Activated CD4-positive, CD25-positive, alpha-beta regulatory T cell treated with anti-CD3 and anti-CD28 coated beads, Interleukin-2, amount 50 U/mL, for 24 hours (primary cell): ENCODE measurements at regions not wholly inside any gene's neighbourhood (a gene's known extent, or its start where the extent isn't known, plus 50 kb on each side); places are given as distances from the start of the nearest gene placed in this dataset.

Experiments used
- ATAC-seq, 2 donors: fragments of 150-1000 bp; cut with Tn5 transposase; one replicate each; pipeline ENCODE4 v1.10.0; 2021; ENCODE audit warnings: mild to moderate bottlenecking in 1 of 2, moderate library complexity in 1 of 2

DNA sequence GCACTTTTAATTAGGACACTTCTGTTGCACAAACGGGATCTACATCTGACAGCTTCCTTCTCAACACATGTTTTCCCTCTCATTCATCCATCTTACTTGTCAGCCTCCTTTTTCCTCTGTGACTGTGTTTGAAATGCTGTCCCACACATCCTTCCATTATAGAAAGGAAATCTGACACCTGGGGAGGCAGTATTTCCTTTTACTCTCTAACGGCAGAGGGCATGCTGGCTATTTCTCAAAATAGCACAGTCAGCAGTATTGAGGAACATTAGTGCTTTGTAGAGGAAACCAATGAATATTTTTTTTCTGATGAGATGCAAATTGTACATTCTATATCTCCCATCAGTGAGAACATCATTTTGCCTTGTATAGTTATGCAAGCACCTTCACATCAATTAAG lies 668.7 kb downstream of the SLC4A3 start:
- no peak for ATAC-seq

DNA sequence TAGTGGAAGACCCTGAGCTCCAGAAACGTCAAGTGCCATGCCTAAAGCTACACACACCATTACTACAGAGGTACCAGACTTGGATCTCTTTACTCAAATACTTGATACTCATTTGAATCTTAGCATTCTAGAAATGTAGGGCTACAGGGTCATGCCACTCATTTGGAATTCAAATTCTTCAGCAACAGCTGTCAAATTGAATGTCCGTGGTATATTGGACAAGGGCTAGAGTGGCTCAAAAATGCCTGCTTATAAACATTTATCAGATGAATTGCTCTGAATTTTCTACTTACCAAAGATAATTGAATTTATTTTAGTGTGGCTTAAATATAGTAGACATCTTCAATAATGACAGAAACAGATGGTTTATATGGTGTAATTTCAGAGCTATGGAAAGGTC lies 669.7 kb downstream of the SLC4A3 start:
- no peak for ATAC-seq

DNA sequence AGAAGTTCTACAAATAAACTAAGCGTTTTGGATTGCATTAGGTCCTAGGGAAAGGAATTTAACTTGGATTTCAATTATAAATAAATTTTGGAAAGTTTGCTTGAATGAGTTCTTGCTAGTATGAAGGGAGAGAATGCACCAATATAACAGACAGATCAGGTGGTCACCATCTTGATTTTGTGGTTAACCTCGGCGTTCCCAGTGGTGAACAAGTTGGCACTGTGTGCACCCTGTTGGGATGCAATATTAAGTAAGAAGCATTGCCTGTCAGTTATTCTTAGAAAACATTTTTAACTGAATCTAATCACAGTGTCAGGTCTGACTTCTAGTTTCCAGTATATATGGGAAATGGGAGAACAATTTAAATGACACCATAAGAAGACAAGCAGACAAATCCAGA lies 673.4 kb downstream of the SLC4A3 start:
- ATAC-seq = no peak

DNA sequence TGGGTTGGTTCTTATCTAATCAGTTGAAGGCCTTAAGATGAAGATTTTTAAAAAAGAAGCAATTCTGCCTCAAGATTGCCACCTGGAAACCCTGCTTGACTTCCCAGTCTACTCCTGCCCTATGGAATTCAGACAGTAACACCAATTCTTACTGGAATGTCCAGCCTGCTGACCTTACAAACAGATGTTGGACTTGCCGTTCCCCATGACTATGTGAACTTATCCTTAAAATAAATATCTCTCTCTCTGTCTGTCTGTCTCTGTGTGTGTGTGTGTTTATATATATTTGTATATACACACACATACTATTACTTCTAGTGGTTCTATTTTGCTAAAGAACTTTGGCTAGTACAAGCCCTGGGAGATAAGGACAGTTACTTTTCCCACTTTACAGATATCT lies 675.3 kb downstream of the SLC4A3 start:
- ATAC-seq = no peak

DNA sequence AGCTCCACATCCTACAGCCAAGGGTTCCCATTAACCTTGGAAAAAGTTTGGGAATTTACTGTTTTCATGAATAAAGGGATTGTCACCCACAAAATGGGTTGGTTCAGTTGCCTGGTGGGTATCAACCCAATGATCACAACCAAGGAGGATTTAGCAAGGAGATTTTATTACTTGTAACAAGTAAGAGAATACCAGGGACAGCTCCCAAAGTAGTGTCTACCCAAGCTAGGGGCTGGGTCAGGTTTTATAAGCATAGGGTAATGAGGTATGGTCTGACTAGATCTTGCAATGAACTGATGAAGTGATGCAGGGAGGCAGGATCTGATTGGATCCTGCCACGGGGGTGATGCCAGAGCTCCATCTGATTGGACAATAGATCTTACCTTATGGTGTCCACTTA lies 681.8 kb downstream of the SLC4A3 start:
- ATAC-seq = no peak

DNA sequence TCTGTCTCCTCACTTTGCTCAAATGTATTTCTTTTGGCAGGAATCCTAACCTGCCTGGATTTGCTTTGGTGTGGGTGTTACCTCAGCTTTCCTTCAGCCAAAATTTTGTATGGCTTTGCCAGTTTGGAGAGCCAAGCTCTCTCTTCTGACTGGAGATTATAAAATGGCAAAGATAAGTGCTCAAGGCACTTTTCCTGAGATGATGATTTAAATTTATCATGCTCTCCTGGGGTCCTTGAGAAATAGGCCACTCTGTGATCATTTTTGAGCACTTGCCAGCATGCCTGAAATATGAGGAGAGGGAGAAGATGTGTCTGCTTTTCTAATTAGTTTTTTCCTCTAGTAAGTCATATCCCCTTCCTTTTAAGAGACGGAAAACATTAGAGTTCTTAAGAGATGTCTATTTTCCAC lies 683.0 kb downstream of the SLC4A3 start:
- ATAC-seq = no peak

DNA sequence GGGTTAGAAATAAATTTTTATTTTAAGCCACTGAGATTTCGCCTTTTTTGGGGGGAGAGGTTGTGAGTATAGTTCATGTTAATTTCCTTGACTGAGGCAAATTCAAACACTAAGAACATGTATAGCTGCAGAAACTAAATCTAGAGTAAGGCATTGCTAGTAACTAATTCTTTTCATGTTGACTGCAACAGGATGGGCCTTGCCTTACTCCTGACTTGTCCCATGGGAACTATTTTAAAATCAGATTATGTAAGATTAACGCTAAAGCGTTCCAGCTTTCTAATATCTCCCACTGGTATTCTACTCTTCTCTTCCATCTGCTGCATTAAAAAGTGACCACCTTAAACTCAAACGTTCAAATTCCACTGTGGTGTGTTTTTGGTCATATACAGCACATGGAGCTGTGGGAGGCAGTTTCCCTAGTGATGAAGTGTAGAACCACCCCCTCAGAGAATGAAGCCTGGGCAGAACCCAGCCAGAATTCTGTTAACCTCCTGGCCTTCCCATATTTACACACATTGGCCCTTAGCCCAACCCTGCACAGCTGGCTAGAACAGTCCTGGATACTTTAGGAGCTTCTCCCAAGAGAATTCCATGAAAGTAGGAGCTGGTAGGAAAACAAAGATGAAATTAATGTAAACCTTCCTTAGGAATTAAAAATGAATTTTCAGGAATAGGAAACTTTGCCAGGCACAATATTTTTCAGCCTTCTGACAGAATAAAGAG lies 687.8 kb downstream of the SLC4A3 start:
- ATAC-seq = no peak

DNA sequence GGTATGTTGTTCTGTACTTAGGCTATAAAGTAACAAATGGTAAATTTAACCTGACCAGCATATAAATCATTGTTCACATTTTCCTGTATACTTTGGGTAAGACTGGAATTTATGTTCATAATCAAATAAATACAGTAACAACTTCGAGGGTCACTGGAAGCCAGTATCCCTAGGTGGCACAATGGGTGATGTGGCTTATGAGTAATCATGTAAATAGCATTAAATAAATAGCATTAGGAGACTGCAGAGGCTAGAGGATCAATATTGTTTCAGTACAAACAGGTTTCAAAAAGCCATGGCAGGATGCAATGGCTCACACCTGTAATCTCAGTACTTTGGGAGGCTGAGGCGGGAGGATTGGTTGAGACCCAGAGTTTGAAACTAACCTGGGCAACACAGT lies 690.6 kb downstream of the SLC4A3 start:
- ATAC-seq = no peak

DNA sequence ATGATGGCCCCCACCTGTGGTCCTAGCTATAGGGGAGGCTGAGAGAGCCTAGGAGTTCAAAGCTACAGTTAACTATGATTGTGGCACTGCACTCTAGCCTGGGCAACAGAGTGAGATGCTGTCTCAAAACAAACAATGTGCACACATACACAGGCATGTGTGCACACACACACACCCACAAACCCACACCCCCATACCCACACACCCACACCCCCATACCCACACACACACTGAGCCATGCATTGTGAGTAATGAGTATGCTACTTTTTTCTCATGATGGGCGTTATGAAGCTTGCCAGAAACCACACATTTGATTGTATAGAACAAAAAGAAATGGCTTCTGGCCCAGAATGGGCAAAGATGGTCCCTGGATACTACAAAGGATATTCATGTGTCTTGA lies 691.1 kb downstream of the SLC4A3 start:
- ATAC-seq = no peak

DNA sequence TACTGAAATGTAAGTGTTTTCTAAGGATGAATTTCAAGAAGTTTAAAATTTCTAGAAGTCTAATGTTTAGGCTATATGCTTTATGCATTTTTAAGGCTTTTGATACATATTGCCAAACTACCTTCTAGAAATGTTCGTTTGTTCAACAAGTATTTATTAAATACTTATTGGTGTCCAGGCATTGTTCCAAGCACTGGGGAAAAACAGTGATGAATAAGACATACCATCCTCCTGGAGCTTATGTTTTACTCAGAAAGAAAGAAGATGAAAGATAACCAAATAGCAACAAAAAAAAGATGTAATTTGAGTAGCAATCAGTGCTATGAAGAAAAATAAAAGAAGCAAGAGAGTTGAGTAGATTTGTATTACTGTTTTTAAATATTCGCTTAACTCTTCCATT lies 692.9 kb downstream of the SLC4A3 start:
- ATAC-seq = no peak

DNA sequence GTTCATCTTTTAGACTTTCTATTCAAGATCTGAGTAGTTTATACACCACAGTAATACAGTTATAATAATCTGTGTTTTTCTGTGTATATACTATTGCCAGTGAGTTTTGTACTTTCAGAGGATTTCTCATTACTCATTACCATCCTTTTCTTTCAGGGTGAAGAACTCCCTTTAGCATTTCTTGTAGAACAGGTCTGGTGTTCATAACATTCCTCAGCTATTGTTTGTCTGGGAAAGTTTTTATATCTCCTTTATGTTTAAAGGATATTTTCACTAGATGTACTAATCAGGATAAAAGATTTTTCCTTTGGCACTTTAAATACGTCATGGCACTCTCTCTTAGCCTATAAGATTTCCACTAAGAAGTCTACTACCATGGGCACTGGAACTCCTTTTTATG lies 705.5 kb downstream of the SLC4A3 start:
- no peak for ATAC-seq

DNA sequence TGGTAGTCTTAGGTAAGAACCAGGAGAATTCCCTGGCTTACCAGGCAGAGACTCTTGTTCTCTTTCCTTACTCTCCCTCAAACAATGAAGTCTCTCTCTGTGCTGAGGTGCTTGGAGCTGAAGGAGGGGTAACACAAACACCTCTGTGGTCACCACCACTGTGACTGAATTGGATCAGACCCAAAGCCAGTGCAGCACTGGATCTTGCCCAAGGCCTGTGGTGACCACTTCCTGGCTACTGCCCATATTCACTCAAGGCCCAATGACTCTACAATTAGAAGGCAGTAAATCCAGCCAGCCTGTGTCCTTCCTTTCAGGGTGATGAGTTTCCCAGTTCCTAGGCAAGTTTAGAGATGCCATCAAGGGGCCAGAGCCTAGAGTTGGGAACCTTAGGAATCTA lies 706.8 kb downstream of the SLC4A3 start:
- ATAC-seq = no peak

DNA sequence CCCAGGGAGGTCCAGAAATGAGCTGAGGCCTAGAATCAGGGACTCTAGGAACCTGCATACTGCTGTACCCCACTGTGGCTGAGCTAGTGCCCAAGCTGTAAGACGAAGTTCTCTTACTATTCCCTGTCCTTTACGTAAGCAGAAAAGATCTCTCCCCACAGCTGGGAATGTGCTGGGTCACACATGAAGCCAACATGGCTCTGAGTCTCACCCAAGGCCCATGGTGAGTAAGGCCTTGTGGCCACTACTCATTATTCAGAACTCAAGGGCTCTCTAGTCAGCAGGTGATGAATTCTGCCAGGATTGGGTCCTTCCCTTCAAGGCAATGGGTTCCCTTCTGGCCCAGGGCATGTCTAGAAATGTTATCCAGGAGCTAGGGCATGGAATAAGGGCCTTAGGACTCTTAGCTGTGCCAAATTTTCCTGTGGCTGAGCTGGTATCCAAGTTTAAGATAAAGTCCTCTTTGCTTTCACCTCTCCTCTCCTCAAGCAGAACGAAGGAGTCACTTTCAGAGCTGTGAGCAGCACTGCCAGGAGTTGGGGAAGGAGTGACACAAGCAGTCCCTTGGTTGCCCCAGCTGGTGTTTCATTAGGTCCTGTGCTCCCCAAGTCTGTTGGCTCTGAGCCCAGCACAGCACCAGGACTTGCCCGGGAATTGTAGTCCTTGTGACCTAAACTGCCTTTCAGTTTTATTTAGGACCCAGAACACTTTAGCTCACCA lies 707.6 kb downstream of the SLC4A3 start:
- ATAC-seq = no peak

DNA sequence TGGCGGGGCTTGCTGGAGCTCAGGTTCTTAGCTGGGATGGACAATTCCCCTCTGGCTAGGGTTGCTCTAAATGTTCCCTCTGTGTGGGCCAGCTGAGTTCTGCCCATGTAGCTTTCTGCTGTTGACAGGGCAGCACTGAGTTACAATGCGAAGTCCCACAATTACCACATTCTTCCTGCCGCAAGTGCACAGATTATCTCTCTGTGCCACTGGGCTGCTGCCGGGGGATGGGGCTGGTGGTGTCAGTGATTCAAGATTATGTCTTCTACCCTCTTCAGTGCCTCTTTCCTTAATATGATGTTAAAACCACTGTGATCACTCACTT lies 708.1 kb downstream of the SLC4A3 start:
- no peak for ATAC-seq

DNA sequence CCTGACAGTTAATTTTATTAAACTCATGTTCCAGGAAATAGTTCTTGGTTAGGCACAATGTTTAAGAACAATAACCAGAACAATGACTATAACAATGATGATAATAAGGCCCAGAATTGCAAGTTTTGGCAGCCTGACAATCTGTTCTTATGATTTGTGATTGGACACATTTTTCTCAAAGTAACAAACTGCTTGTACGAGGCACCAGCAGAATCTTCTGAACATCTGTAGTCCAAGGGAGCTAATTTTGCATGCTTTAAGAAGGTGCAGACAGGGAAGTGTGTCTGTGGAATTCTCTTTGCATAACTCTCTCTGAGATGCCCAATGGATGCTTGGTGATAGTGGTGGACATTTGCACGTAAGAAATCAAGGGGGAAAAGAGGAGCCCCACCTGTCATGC lies 709.3 kb downstream of the SLC4A3 start:
- no peak for ATAC-seq

DNA sequence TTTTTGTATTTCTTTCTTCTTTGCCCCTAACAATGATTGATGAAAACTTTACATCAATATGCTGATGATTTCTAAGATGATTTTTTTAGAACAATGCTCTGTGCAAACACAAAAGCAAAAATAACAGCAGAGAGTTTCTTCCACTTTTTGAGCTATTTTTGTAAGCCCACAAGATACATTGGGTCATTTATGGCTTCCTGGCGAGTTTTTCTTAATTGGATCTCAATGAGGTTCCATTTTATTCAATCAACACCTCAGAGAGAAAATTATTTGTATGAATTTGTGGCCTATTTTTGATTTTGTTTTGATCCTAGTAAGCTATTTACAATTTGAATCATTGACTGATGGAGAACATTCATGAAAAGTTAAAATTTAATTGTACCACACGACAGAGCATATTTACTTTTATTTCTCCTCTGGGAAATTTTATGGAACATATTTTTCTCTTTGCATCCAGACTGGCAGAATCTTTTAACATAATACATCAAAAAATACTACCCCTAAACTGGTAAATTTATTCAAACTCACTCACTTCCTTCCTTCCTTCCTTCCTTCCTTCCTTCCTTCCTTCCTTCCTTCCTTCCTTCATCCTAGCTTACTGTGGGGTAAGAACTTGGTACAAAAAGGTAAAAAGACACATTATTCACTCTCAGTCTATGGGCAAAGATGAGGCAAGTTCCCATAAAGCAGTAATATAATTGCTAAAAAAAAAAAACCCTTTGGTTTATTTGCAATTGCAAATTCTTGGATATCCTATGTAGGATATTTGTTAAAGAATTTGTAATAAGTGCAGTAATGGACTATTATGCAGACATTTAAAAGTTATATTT lies 710.4 kb downstream of the SLC4A3 start:
- ATAC-seq = no peak

DNA sequence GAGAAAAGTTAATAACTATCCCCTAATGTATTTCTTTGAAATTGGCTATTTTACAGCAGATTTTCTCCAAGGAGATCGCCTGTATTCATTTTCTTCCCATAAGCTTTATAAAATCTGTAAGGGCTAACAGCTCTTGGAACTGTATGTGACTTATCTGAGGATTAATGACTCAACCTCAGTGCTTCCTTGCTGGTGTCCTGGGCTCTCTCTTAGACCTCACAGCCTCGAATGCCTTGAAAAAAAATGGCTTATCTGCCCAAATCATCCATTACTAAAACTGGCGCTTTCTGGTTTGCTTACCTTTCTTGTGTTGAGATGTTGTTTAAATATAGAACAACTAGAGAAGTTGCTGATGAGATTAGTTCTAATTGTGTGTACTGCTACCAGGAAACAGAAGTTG lies 713.6 kb downstream of the SLC4A3 start:
- no peak for ATAC-seq

DNA sequence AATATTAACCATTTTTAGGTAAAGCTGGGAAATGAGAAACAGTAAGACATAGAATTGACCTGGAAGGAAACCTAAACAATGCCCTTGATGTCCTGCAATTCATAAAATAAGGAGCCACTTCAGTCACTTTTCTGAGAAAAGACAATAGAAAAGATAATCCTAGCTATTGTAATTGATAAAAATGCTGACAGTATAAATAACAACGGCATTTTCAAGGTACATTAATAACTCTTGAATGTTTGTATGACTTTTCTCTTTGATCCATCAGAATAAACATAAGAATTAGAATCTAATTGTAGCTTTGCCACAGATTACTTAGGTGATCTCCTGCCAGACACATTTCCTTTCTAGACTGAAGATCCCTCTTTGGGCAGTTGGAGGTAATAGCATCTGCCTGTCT lies 719.5 kb downstream of the SLC4A3 start:
- no peak for ATAC-seq

DNA sequence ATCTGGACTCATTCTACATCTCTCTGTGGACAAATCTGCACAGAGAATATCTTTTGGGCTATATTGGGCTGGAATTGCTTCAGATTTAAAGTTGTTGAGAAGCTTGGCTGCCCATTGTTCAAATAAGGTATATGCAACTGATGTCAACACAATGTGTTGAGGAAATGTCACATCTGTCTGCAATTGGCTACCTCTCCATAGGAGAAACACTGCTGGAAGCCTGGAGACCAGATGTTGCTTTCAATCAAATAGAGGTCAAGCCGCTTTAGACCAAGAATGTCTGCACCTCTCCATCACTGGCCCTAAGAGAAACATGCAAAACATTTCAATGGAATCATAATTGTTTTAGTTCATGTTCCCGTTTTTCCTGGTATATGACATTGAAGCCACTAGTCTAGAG lies 720.2 kb downstream of the SLC4A3 start:
- ATAC-seq = no peak

DNA sequence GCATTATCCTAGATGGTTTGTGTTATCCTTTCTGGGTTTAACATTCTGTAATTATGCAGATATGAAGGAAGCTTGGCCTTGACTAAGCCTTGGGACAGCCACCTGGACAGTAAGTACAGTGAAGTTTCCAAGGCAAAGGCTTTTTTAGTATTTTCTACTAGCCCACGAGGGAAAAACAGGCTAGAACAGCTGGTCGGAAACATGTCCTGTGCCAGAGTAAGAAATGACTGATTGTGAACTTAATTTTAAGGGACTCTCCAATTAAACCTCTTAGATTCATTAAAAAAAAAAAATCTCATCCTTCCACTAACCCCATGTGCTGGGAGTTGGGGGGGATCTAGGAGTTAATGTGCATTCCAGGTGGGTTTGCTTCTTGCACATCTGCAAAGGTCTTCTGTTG lies 720.8 kb downstream of the SLC4A3 start:
- no peak for ATAC-seq

DNA sequence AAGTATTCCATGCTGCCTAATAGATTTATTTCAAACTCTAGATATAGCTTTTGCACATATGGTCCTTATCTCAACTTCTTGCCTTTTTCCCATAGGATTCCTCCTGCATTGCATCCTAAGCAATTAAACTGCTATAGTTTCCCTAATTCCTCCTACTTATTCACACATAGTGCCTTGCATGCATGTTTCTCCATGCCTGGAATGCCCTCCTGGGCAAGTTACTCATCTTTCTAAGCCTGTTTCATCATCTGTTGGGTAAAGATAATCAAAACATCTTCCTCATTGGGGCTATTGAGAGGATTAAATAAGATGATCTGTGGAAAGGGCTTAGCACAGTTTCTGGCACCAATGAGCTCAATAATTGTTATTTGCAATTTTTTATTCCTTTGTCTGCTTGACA lies 726.5 kb downstream of the SLC4A3 start:
- no peak for ATAC-seq

DNA sequence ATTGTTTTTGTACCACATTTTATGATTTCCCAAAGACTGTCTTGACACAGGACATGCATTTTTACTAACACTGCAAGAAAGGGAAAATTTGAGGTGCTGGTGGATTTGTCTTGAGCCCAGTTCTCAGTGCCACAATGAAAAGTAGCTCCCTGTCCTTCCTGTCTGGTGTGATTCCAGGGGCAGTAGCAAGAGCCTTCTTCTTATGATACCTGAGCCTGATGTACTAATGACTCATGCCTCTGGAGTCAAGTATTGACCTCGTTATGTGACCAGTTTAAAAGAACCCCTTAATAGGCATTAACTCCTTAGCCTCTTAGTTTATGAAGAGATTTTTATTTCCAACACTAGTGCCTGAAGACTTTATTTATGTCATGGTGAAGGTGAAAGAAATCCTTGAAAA lies 728.6 kb downstream of the SLC4A3 start:
- no peak for ATAC-seq

DNA sequence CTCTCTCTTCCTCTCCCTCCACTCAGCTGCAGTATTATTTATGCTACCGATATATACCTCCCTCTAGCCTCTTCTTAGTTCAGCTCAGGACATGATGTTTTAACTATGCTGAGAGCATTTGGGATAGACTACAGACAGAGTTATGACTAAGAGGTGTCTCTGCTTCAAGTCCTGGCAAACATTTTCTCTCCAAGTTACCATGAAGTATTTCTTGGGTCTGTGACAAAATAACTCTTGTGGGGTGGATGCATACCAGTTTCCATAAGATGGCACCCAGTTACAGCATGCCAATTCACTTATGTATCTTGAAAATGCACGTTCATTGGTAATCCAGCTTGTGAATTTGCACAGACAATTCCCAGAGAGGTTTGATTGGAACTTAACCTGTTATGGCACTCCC lies 737.6 kb downstream of the SLC4A3 start:
- ATAC-seq = no peak

DNA sequence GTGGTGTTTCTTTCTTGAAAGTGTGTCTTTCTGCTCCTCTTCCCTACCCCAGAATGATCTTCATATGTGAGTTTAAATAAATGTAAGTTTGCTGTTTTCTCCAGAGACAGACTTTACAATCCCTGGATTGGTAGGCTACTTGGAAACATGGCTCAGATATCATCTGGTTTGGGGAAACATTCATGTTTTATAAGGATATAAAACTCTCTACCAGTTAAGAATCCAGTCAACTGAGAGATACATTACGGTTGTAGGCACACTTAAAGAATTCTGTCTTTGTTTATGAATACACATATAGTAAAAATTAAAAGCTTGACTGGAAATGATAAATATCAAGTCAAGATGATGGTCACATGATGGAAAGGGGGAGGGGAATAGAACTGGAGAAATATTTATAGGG lies 739.3 kb downstream of the SLC4A3 start:
- ATAC-seq = no peak
